ENCODE measurements at regions not wholly inside any gene's neighbourhood (a gene's known extent, or its start where the extent isn't known, plus 50 kb on each side); places are given as distances from the start of the nearest gene placed in this dataset.

- TF ChIP-seq CTCF (IDR thresholded peaks at IDR 0.05) (no peak), ZFX (IDR thresholded peaks at IDR 0.05; ENCODE audit: borderline replicate concordance) (no peak)
Observed at GRCh38 chr5:165201369-165201768, 1696.0 kb downstream of the MAT2B start.
